Heart left ventricle (tissue), 16 donors: ENCODE measurements at regions not wholly inside any gene's neighbourhood (a gene's known extent, or its start where the extent isn't known, plus 50 kb on each side); places are given as distances from the start of the nearest gene placed in this dataset.

Source experiments
- ATAC-seq, 4 donors: fragments of 200-7000 bp; cut with Tn5 transposase; one replicate each; pipeline ENCODE4 v1.9.1; 2020 to 2022; ENCODE audit warnings: moderate library complexity in 4 of 4, mild to moderate bottlenecking in 3 of 4, moderate number of reproducible peaks in 1 of 4
- DNase-seq, 5 donors: peaks; one replicate each; pipeline ENCODE4 v3.0.0-alpha.2; 2020
- H3K27ac ChIP-seq, 12 donors: fragments of 200-600 bp; sonication (generic) in 4 of 12; one replicate each; pipeline versions ENCODE4 v1.5.0 to v1.8.0; 2016 to 2022; ENCODE audit warnings: mild to moderate bottlenecking in 2 of 12
- H3K27me3 ChIP-seq, 9 donors: fragments of 200-600 bp; sonication (generic) in 2 of 9; one replicate each; pipeline versions ENCODE4 v1.5.1 to v1.8.0; 2016 to 2022; ENCODE audit warnings: mild to moderate bottlenecking in 3 of 9
- H3K36me3 ChIP-seq, 9 donors: fragments of 200-600 bp; sonication (generic) in 2 of 9; one replicate each; pipeline versions ENCODE4 v1.5.0 to v1.8.0; 2018 to 2022; ENCODE audit warnings: mild to moderate bottlenecking in 2 of 9
- H3K4me1 ChIP-seq, 12 donors: fragments of 200-600 bp; sonication (generic) in 4 of 12; one replicate each; pipeline versions ENCODE4 v1.5.0 to v1.8.0; 2016 to 2022; ENCODE audit warnings: mild to moderate bottlenecking in 3 of 12
- H3K4me3 ChIP-seq, 12 donors: fragments of 200-600 bp; sonication (generic) in 4 of 12; one replicate each; pipeline versions ENCODE4 v1.5.0 to v1.8.0; 2017 to 2022; ENCODE audit warnings: mild to moderate bottlenecking in 9 of 12, moderate library complexity in 4 of 12
- H3K9me3 ChIP-seq, 12 donors: fragments of 200-600 bp; sonication (generic) in 4 of 12; one replicate each; pipeline versions ENCODE4 v1.5.0 to v1.8.0; 2016 to 2022; ENCODE audit warnings: mild to moderate bottlenecking in 1 of 12
- CTCF ChIP-seq, 12 donors: fragments of 200-600 bp; sonication (generic) in 4 of 12; IDR thresholded peaks; one replicate each; pipeline versions ENCODE4 v1.5.0 to v1.8.0; 2018 to 2022; ENCODE audit warnings: antibody characterized with exemption in 12 of 12, mild to moderate bottlenecking in 5 of 12
- POLR2A ChIP-seq, 2 donors: fragments of 450-650 bp; IDR thresholded peaks; one replicate each; pipeline ENCODE4 v1.6.1; 2017; ENCODE audit warnings: antibody characterized with exemption in 2 of 2, mild to moderate bottlenecking in 2 of 2, moderate library complexity in 2 of 2
- WGBS, 4 donors: extraction: QIAGEN DNeasy Blood & Tissue Kit in 2 of 4; methylation state at CpG; one replicate each; pipeline versions ENCODE4 v1.1.5 to v1.1.7; 2013 to 2018; 5-methylcytosine and 5-hydroxymethylcytosine counted together
- intact Hi-C, 10 donors: fragments of 100-400 bp; cut with DNase I; formaldehyde crosslinking; loops; one replicate each; pipeline versions ENCODE4 v1.11.1 to v1.14.2; 2022
- donor health status: ischemic (EF 13 %, LVEDD 7.1; RV severe dilation, severe dysfunction).
- donor health status: healthy with polysubstance abuse.
- donor health status: DM: no; HTN: yes; CAD: no.
- donor health status: DM: no; HTN: no; CAD: no.
- donor health status: ischemic (EF 25% LVEDD 6.9; RV normal size, moderate dysfunction).
- donor health status: ischemic (EF 25% LVEDD 5.7; RV mildly dilated, moderate dysfunction).
- donor health status: healthy.
- donor health status: DM: yes; HTN: yes; CAD: no.
- donor health status: ischemic (EF 35%, LVEDD 5.7; RV mildly dilated, moderate dysfunction).
- donor health status: nonischemic (EF 11% LVEDD 7.7; RV severe dilation, severe dysfunction).
- donor health status: DM: yes; HTN: yes; CAD: no.
- donor health status: PGD.
- donor health status: ischemic (EF 29% LVEDD 5.4; RV normal size, mild dysfunction).
- donor health status: nonischemic (EF 23%, LVEDD 6.1; RV moderate dilation, normal function).

- H3K9me3 ChIP-seq, result no peaks in the 10 kb centered on the region
- no peaks in the 10 kb centered on the region for H3K27me3 ChIP-seq
- TF ChIP-seq POLR2A (IDR thresholded peaks at IDR 0.05), result no peak
- no peak for TF ChIP-seq CTCF (IDR thresholded peaks at IDR 0.05)
- no peak for DNase-seq
- no peak for ATAC-seq
- no peak overlapping the region for H3K27ac ChIP-seq
- no peak overlapping the region for H3K4me3 ChIP-seq
- H3K4me1 ChIP-seq, result peaks cover 0 to 17% (median 0%) of the 10 kb centered on the region in 12 donors
- no peaks in the 10 kb centered on the region for H3K36me3 ChIP-seq
- intact Hi-C loops, result loop anchor here in 1 of 10 donors (10.0 kb wide), 1 partner anchor 726 kb away; no protein-coding TSS in a partner anchor
- 85 to 92% (median 86%) methylated on average over 4 of the region's 4 CpGs for WGBS, 4 donors
These were observed 143.5 kb downstream of the CHIC2 start for GRCh38 chr4:53920883-53921282.

- DNase-seq (peak in 2 of 5 donors; percentile 41 to 43), ATAC-seq (peak in 2 of 4 donors; percentile 42)
- Histone ChIP-seq H3K36me3 (no peaks in the 10 kb centered on the region), H3K9me3 (no peaks in the 10 kb centered on the region), H3K27ac (peak overlapping the region in 3 of 12 donors; percentile 24 to 71 (median 40)), H3K27me3 (no peaks in the 10 kb centered on the region), H3K4me3 (no peak overlapping the region), H3K4me1 (peaks cover 0 to 17% (median 0%) of the 10 kb centered on the region in 12 donors)
- 54 to 65% (median 61%) methylated on average over 4 of the region's 4 CpGs for WGBS, 4 donors
- TF ChIP-seq CTCF (IDR thresholded peaks at IDR 0.05) (no peak), POLR2A (IDR thresholded peaks at IDR 0.05) (no peak)
- intact Hi-C loops, result loop anchor here in 1 of 10 donors (10.0 kb wide), 1 partner anchor 725 kb away; no protein-coding TSS in a partner anchor
These were observed 144.3 kb downstream of the CHIC2 start for GRCh38 chr4:53920116-53920515.

- ATAC-seq (peak in 2 of 4 donors; percentile 35 to 45), DNase-seq (no peak)
- no peaks in the 10 kb centered on the region for H3K27me3 ChIP-seq
These were observed 144.9 kb downstream of the CHIC2 start for GRCh38 chr4:53919535-53919934.

GRCh38 chr4:53917729-53918128 is 146.7 kb downstream of the CHIC2 start:
- H3K4me3 ChIP-seq, result no peak overlapping the region
- intact Hi-C loops, result loop anchor here in 1 of 10 donors (10.0 kb wide), 1 partner anchor 423 kb away; no protein-coding TSS in a partner anchor
- 38 to 75% (median 55%) methylated on average over 2 of the region's 2 CpGs for WGBS, 4 donors

More at GRCh38 chr4:53919535-53919934, 144.9 kb downstream of the CHIC2 start:
- Histone ChIP-seq H3K4me3 (no peak overlapping the region), H3K4me1 (peaks cover 0 to 20% (median 0%) of the 10 kb centered on the region in 12 donors), H3K36me3 (no peaks in the 10 kb centered on the region), H3K27ac (peak overlapping the region in 2 of 12 donors; percentile 40 to 71), H3K9me3 (no peaks in the 10 kb centered on the region)
- WGBS, 4 donors, result 74 to 85% (median 81%) methylated on average over 2 of the region's 2 CpGs
- TF ChIP-seq POLR2A (IDR thresholded peaks at IDR 0.05) (no peak), CTCF (IDR thresholded peaks at IDR 0.05) (no peak)
- intact Hi-C loops, result loop anchor here in 1 of 10 donors (10.0 kb wide), 1 partner anchor 425 kb away; no protein-coding TSS in a partner anchor

More at GRCh38 chr4:53917729-53918128, 146.7 kb downstream of the CHIC2 start:
- ATAC-seq, result no peak
- no peak for DNase-seq
- Histone ChIP-seq H3K27me3 (no peaks in the 10 kb centered on the region), H3K27ac (no peak overlapping the region), H3K4me1 (peaks cover 0 to 26% (median 0%) of the 10 kb centered on the region in 12 donors), H3K9me3 (no peaks in the 10 kb centered on the region), H3K36me3 (no peaks in the 10 kb centered on the region)
- TF ChIP-seq CTCF (IDR thresholded peaks at IDR 0.05) (no peak), POLR2A (IDR thresholded peaks at IDR 0.05) (no peak)
